GM19455 (cell line): ENCODE measurements at regions not wholly inside any gene's neighbourhood (a gene's known extent, or its start where the extent isn't known, plus 50 kb on each side); places are given as distances from the start of the nearest gene placed in this dataset.

Experiments used
- ATAC-seq: cut with Tn5 transposase; IDR thresholded peaks from one replicate; pipeline ENCODE4 v1.9.1; 2021; ENCODE audit not compliant: unreplicated experiment

DNA sequence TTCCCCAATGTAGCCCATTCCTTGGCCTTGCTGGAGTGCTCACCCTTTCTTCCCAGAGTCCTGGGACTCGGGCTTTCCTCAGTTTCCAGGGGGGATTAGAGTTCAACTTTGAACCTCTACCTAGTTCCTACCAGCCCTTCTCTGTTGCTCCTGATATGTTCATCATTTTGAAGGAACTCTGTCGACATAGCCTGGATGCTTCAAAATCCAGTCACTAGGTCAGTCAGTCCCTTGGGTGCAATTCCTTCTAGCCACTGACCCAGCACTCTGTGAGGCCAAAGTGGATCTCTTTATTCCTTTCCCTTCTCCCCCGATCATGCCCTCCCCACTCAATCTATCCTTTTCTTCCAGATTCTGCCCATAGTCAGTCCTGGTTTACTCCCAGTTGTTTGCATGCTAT is 72.3 kb upstream of the TMCC3 start:
- ATAC-seq: no peak

DNA sequence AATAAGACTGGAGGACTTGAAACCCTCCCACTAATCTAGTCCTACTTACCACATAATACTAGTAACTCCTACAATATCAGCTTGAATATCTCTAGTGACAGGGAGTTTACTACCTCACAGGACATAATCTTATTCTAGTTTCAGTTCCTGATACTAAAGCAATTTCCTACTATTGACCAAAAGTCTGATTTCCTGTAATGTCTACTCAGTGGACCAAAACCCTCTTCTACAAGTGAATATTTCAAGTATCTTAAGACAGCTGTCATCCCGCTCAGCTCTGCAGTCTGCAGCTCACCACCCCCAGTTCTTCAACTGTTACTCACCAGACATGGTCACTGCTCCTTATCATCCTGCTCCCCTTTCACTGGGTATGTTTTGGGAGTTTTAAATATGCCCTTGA is 70.8 kb upstream of the TMCC3 start:
- ATAC-seq: peak; percentile 85

DNA sequence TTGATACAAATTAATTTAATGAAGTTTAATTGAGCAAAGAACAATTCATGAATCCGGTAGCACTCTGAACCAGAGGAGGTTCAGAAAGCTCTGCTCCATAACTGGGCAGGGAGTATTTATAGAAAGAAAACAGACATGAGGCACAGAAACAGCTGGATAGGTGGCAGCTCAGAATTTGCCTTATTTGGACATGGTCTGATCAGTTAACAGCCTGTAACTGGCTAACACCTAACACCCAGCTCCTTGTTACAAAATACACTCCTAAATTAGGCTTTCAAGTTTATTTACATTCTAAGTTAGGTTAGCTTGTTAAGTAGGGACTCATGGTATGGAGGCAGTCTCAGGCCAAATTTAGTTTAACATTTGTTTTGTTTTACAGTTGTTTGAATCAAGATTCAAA is 67.8 kb upstream of the TMCC3 start:
- no peak for ATAC-seq

DNA sequence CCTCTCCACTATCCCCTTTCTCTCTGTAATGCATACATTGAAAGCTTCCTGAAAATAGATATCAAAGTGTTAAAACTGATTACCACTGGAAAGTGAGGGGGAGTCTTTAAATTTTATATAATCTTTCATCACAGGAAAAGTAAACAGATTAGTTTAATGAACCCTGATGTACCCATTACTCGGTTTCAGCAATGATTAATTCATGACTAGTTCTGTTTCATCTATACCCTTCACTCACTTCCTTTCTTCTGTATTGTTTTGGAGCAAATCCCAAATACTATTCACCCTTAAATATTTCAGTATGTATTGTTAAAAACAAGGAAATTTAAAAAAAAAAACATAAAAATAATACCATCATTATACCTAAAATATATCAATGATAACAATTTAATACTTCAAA is 67.3 kb upstream of the TMCC3 start:
- ATAC-seq: no peak

DNA sequence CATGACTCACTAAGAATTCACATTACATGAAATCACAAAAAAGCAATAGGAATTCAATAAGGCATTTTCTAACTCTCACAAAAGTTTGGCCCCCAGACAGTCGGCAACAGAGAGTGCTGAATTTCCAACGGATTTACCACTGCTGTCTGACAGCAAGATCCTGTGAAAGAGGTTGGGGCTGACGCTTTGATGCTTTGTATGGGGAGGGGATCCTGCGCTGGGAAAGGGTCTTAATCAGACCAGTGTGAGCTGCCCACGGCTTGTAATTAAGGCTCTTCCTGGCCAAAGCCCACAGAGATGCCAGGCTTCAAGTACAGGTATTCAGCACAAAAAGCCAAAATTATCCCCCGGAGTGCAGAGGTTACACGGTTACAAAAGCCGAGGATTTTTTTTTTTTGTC is 66.8 kb upstream of the TMCC3 start:
- no peak for ATAC-seq

DNA sequence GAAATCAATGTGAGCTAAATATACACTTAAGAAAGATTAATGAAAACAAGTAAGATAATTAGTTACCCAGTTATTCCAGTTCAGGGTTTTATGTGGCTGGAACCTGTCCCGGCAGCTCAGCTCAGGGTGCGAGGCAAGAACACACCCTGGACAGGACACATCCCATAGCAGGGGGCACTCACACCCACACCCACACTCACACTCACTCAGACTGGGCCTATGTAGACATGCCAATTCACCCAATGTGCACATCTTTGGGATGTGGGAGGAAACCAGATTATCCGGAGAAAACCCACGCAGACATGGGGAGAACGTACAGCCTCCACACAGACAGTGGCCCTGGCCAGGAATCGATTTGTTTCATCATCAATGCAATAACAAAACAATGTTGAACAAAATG is 66.0 kb upstream of the TMCC3 start:
- no peak for ATAC-seq

DNA sequence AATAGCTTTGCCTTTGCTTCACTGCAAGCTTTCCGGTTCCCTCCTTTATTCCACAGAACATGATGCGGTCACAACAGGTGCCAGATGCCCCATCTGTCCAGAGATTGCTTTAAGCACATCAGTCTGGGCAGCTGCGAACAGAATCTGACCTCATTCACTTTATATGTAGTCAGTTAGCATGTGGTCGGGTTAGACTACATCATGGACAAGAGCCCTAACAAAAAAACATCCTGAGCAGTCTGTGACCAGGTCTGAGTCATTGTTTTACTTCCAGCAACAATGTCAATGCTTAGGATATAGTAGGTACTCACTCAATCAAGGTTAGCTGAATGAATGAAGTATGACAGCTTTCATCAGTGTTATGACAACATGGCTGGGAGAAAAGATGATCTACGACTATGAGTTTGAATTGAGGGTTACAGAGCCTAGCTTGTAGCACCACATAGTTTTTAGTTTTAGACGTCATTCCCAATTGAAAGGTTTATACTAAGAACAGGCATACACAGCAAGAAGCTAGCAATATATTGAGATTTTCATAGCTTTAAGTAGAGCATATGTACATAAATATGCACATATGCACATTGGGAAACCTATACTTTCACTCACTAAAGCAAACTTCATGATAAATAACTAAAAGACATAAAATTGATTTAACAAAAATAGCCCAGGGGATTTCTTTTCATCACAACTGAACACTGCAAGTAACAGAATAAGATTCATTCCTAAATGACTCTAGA is 64.2 kb upstream of the TMCC3 start:
- ATAC-seq: no peak

DNA sequence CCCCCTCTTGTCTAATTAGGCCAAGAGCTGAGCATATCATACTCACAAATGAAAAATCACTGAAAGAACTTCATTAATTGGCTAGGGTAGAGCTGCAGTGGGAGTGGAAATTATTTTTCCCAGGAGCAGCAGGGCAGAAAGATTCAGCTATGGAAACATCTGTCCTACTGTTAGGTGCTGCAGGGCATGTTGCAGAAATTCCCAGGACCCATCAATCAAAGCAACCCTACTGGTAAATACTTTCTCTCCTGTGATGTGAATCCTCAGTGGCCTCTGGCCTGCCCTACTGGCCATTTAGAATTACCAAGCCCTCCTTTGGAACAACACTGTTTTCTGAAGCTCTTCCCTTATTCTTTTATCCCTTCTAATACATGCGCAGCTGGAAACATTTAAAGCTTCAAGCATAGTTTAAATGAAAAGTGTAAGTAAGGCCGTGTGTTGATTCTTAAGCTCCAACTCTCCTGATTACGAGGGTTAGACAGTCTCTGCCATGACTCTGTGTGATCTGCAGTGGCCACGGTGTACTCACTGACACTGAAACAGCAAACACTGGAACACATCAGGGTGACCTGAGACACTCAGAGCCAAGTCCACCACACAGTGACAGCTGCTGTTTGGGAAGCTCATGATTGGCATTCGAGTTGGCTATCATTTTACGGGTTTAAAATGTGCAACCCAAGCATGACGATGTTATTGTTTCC is 62.6 kb upstream of the TMCC3 start:
- ATAC-seq: no peak

DNA sequence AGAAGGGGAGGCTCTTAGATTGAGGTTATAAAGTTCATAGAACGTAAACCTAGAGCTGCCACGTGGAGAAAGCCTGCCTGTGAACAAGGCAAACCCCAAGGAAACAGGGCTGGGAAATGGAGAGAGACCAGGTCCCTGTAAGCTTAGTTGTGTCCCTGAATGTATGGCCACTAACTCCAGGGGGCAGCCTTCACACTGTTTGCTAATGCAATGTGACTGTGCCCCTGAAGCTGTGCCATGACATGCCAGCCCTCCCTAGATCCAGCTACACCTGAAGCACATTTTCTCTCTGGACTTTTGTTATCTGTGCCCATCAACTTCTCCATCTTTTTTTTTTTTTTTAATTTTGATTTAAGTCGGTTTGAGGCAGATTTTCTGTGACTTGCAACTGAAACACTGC is 60.6 kb upstream of the TMCC3 start:
- no peak for ATAC-seq

DNA sequence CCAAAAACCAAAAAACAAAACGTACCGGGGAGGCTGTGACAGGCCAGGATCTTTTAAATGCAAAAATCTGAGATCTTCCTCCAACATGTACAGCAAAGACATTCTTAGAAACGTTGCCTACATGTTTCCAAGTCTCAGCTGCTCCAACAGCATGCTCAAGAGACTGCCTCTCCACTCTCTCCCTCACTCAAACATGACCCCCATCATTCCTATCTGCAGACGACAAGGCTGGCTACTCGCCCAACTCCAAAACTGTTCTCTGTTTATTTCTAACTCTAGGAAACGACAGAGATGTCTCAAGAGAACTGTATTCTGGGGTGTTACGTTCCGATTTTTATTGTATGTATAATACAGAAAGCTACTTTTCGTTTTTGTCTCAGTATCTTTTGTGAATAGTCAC is 57.5 kb upstream of the TMCC3 start:
- no peak for ATAC-seq

DNA sequence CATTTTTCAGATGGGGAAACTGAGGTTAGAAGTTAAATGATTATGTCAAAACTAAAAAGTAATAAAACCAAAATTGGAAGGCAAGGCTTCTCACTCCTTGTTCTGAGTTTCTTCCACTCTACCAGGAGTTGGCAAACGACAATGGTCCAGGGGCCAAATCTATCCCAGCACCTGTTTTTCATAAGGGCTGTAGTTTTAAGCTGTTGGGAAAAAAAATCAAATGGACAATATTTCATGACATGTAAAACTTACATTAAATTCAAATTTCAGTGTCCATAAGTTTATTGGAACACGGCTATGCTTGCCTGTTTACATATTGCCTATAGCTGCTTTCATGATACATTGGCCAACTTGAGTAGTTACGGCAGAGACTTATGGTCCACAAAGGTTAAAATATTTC is 56.7 kb upstream of the TMCC3 start:
- no peak for ATAC-seq

DNA sequence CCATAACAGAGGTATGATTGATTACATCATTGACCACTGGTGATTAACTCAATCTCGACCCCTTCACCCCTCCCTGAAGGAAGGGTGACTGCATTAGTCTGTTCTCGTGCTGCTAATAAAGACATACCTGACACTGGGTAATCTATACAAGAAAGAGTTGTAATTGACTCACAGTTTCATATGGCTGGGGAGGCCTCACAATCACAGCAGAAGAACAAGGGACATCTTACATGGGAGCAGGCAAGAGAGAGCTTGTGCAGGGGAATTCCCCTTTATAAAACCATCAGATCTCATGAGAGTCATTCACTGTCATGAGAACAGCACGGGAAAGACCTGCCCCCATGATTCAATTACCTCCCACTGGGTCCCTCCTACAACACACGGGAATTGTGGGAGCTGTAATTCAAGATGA is 55.9 kb upstream of the TMCC3 start:
- ATAC-seq: no peak

DNA sequence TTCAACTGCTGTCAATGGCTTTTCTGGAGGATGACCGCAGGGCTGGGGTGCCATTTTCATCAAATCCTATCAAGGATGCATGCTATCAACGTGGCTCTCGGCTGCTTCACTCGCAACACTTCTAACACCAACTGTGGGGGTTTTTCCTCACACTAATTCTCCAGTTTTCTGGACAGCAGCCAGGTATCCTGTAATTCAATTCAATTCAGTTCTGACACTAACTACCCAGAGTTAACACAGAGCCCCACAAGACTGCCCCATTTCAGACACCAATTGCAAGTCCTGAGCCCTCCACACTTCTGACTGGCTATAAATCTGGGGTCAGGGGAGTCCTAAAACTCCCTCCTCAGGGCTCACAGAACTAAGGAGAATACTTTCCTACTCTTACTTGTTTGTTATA is 55.3 kb upstream of the TMCC3 start:
- ATAC-seq: no peak

DNA sequence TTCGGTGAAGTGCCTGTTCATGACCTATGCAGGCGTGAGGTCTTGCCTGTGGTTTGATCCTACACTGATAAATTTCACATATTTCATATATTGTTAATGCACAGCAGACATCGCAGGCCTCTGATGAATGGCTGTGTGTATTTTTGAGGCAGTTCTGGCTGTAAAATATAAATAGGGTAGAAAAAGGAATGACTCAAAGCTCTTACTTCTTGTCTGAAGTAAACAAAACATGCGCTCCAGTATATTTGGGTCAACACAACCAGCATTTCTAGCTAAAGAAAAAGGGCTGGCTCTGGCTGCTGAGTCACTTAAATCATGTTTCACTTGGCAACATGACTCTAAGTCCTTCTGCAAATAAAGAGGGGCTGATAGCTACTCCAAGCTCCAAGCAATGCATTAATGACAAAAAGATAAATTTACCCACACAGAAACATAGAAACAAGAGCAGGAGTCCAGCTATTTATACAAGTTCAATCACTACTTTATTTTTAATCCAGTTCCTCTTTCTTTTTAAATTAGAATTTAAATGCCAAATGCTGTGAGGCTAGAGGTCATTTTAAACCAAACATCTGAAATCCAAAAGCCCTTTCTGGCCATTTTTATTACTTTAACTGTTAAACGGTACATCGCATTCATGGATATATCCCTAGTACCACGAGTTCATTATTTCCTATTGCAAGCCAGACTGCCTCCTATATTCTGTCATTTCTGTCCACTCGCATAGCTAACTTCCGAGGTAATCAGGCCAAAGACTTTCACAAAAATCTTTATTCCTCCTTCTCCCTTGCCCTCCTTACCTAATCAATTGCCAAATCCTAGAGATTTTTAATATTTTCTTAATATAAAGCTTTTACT is 54.3 kb upstream of the TMCC3 start:
- no peak for ATAC-seq

DNA sequence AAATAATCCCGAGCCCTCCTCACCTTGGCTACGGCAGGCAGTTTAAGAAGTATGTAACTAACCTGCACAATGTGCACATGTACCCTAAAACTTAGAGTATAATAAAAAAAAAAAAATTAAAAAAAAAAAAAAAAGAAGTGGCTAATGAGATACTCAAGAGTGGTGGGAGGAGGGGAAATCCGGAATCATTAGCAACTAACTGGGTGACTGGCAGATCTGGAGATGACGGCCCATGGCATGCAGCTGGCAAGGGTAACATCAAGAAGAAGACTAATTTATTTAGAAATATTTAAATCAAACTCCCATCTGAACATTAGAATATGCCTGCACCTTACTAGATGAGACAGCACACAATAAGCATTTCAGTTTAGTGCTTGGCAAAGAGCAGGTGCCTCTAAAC is 52.3 kb upstream of the TMCC3 start:
- no peak for ATAC-seq

DNA sequence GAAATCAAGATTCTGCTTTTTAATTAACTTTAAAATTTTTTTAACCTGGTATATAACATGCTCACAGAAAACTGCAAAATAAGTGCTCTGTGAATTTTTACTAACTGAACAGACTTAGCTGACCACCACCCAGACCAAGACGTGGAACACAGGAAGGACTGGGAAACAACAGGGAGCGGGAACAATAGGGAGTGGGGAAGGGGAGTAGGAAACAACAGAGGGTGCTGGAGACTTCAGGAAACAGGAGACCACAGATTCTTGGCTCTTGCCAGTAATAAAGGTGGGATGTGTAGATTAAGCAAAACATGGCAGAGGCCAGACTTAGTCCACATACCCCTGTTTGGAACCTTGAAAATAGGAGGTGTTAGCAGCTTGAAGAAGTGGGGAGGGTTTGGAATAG is 51.4 kb upstream of the TMCC3 start:
- ATAC-seq: no peak

DNA sequence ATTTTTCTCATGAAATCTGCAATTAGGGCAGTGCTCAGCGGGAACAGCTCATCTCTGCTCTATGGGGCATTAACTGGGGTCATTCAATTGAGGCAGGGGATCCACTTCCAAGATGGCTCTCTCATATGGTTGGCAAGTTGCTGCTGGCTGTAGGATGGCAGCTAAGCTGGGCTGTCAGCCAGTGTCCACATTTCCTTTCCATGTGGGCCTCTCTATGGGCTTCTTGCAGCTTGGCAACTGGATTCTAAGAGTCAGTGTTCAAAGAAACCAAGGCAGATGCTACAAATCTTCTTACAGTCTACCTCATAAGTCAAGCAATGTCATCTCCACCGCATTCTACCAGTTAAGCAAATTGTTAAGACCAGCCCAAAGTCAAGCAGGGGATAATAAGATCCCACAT is 50.3 kb upstream of the TMCC3 start:
- ATAC-seq: no peak
